ENCODE measurements at regions not wholly inside any gene's neighbourhood (a gene's known extent, or its start where the extent isn't known, plus 50 kb on each side); places are given as distances from the start of the nearest gene placed in this dataset.

- BruUV-seq (replicated peaks) = no TSS peak
- CTCF ChIA-PET = no interaction called here
- TF ChIP-seq EZH2 (IDR thresholded peaks at IDR 0.05; ENCODE audit: borderline replicate concordance, low read depth, low read length, poor library complexity, severe bottlenecking) = no peak
- no peak overlapping the region for H3K27ac ChIP-seq (ENCODE audit: low read depth, low read length, poor library complexity, severe bottlenecking)
- H3K4me3 ChIP-seq (ENCODE audit: low read depth, low read length, poor library complexity, severe bottlenecking) = no peak overlapping the region
- DNase-seq (ENCODE audit: low spot score) = no peak
- no peaks in the 10 kb centered on the region for H3K9me3 ChIP-seq (ENCODE audit: low read depth, low read length, poor library complexity, severe bottlenecking)
- no peaks in the 10 kb centered on the region for H3K4me1 ChIP-seq (ENCODE audit: insufficient read depth, low read length, poor library complexity, severe bottlenecking)
- POLR2A ChIA-PET (ENCODE audit: low non-redundant PET) = no interaction called here
- intact Hi-C loops (cut with micrococcal nuclease; ENCODE audit: unreplicated experiment) = no loop called here
- no peaks in the 10 kb centered on the region for H3K27me3 ChIP-seq (replicated peaks; ENCODE audit: insufficient read depth, low read depth, low read length, poor library complexity)
- no peaks in the 10 kb centered on the region for H3K36me3 ChIP-seq (ENCODE audit: insufficient read depth, low read length, poor library complexity, severe bottlenecking)
These were observed 765.1 kb upstream of the CA10 start for GRCh38 chr17:52923658-52924057.

DNA sequence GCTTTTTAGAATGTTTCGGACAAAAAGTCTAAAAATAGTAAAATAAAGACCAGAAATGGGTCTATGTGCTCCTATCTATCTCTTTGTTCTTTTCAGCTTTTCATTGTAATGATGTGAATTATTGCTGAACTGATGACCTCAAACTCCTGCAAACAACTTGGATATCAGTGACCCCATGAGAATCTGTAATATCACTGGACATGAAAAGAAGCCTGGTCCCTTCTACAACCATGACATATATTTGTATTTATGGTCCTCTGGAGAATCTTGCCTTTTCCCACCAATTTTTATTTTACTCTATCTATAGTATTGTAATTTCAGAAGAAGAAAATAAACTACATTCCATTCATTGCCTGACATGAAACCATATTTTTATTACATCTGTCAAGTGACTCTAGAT is 740.7 kb upstream of the CA10 start:
- intact Hi-C loops (cut with micrococcal nuclease; ENCODE audit: unreplicated experiment) = no loop called here
- CTCF ChIA-PET = no interaction called here
- no TSS peak for BruUV-seq (replicated peaks)

GRCh38 chr17:52895272-52895671 is 736.8 kb upstream of the CA10 start:
- ChIA-PET CTCF (no interaction called here), POLR2A (ENCODE audit: low non-redundant PET) (no interaction called here)
- intact Hi-C loops (cut with micrococcal nuclease; ENCODE audit: unreplicated experiment) = no loop called here
- no TSS peak for BruUV-seq (replicated peaks)
- Histone ChIP-seq H3K27me3 (replicated peaks; ENCODE audit: insufficient read depth, low read depth, low read length, poor library complexity) (no peaks in the 10 kb centered on the region), H3K9me3 (ENCODE audit: low read depth, low read length, poor library complexity, severe bottlenecking) (no peaks in the 10 kb centered on the region), H3K4me1 (ENCODE audit: insufficient read depth, low read length, poor library complexity, severe bottlenecking) (no peaks in the 10 kb centered on the region), H3K4me3 (ENCODE audit: low read depth, low read length, poor library complexity, severe bottlenecking) (no peak overlapping the region), H3K36me3 (ENCODE audit: insufficient read depth, low read length, poor library complexity, severe bottlenecking) (no peaks in the 10 kb centered on the region), H3K27ac (ENCODE audit: low read depth, low read length, poor library complexity, severe bottlenecking) (no peak overlapping the region)
- TF ChIP-seq, protein P1, sequence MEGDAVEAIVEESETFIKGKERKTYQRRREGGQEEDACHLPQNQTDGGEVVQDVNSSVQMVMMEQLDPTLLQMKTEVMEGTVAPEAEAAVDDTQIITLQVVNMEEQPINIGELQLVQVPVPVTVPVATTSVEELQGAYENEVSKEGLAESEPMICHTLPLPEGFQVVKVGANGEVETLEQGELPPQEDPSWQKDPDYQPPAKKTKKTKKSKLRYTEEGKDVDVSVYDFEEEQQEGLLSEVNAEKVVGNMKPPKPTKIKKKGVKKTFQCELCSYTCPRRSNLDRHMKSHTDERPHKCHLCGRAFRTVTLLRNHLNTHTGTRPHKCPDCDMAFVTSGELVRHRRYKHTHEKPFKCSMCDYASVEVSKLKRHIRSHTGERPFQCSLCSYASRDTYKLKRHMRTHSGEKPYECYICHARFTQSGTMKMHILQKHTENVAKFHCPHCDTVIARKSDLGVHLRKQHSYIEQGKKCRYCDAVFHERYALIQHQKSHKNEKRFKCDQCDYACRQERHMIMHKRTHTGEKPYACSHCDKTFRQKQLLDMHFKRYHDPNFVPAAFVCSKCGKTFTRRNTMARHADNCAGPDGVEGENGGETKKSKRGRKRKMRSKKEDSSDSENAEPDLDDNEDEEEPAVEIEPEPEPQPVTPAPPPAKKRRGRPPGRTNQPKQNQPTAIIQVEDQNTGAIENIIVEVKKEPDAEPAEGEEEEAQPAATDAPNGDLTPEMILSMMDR (conservative IDR thresholded peaks at IDR 0.05; ENCODE audit: low read depth, low read length) = no peak
- no peak for TF ChIP-seq EZH2 (IDR thresholded peaks at IDR 0.05; ENCODE audit: borderline replicate concordance, low read depth, low read length, poor library complexity, severe bottlenecking)
- no peak for DNase-seq (ENCODE audit: low spot score)

More for the DNA sequence above, 740.7 kb upstream of the CA10 start:
- Histone ChIP-seq H3K27me3 (replicated peaks; ENCODE audit: insufficient read depth, low read depth, low read length, poor library complexity) (no peaks in the 10 kb centered on the region), H3K36me3 (ENCODE audit: insufficient read depth, low read length, poor library complexity, severe bottlenecking) (no peaks in the 10 kb centered on the region), H3K4me3 (ENCODE audit: low read depth, low read length, poor library complexity, severe bottlenecking) (no peak overlapping the region), H3K27ac (ENCODE audit: low read depth, low read length, poor library complexity, severe bottlenecking) (no peak overlapping the region), H3K4me1 (ENCODE audit: insufficient read depth, low read length, poor library complexity, severe bottlenecking) (no peaks in the 10 kb centered on the region), H3K9me3 (ENCODE audit: low read depth, low read length, poor library complexity, severe bottlenecking) (no peaks in the 10 kb centered on the region)
- TF ChIP-seq, protein P1 (conservative IDR thresholded peaks at IDR 0.05; ENCODE audit: low read depth, low read length) = no peak
- TF ChIP-seq EZH2 (IDR thresholded peaks at IDR 0.05; ENCODE audit: borderline replicate concordance, low read depth, low read length, poor library complexity, severe bottlenecking) = no peak
- no peak for DNase-seq (ENCODE audit: low spot score)
- POLR2A ChIA-PET (ENCODE audit: low non-redundant PET) = no interaction called here

GRCh38 chr17:52892334-52892733 is 733.8 kb upstream of the CA10 start:
- no TSS peak for BruUV-seq (replicated peaks)
- Histone ChIP-seq H3K36me3 (ENCODE audit: insufficient read depth, low read length, poor library complexity, severe bottlenecking) (no peaks in the 10 kb centered on the region), H3K4me3 (ENCODE audit: low read depth, low read length, poor library complexity, severe bottlenecking) (no peak overlapping the region), H3K27me3 (replicated peaks; ENCODE audit: insufficient read depth, low read depth, low read length, poor library complexity) (no peaks in the 10 kb centered on the region), H3K9me3 (ENCODE audit: low read depth, low read length, poor library complexity, severe bottlenecking) (no peaks in the 10 kb centered on the region), H3K27ac (ENCODE audit: low read depth, low read length, poor library complexity, severe bottlenecking) (no peak overlapping the region), H3K4me1 (ENCODE audit: insufficient read depth, low read length, poor library complexity, severe bottlenecking) (no peaks in the 10 kb centered on the region)
- ChIA-PET CTCF (no interaction called here), POLR2A (ENCODE audit: low non-redundant PET) (no interaction called here)
- DNase-seq (ENCODE audit: low spot score) = no peak
- TF ChIP-seq, protein P1 (conservative IDR thresholded peaks at IDR 0.05; ENCODE audit: low read depth, low read length) = no peak
- no peak for TF ChIP-seq EZH2 (IDR thresholded peaks at IDR 0.05; ENCODE audit: borderline replicate concordance, low read depth, low read length, poor library complexity, severe bottlenecking)
- intact Hi-C loops (cut with micrococcal nuclease; ENCODE audit: unreplicated experiment) = no loop called here

All from A673 (cell line).